ENCODE measurements at regions not wholly inside any gene's neighbourhood (a gene's known extent, or its start where the extent isn't known, plus 50 kb on each side); places are given as distances from the start of the nearest gene placed in this dataset.

- no peak overlapping the region for H3K4me3 ChIP-seq (ENCODE audit: low read length)
- DNase-seq: no peak
- H3K36me3 ChIP-seq (replicated peaks; ENCODE audit: insufficient read depth, low read length): no peaks in the 10 kb centered on the region
- H2AFZ ChIP-seq (ENCODE audit: low read length): no peak overlapping the region
- H3K79me2 ChIP-seq (ENCODE audit: low read length): no peaks in the 10 kb centered on the region
- no peak overlapping the region for H3K9ac ChIP-seq (ENCODE audit: low read length)
- no peaks in the 10 kb centered on the region for H3K4me1 ChIP-seq (ENCODE audit: low read length)
- no peaks in the 10 kb centered on the region for H3K9me3 ChIP-seq (replicated peaks; ENCODE audit: insufficient read depth, low read length)
- TF ChIP-seq EZH2phosphoT487 (IDR thresholded peaks at IDR 0.05; ENCODE audit: low read length): no peak
- TF ChIP-seq EZH2 (optimal IDR thresholded peaks at IDR 0.05; ENCODE audit: low read depth, low read length): no peak
- TF ChIP-seq, protein P1, sequence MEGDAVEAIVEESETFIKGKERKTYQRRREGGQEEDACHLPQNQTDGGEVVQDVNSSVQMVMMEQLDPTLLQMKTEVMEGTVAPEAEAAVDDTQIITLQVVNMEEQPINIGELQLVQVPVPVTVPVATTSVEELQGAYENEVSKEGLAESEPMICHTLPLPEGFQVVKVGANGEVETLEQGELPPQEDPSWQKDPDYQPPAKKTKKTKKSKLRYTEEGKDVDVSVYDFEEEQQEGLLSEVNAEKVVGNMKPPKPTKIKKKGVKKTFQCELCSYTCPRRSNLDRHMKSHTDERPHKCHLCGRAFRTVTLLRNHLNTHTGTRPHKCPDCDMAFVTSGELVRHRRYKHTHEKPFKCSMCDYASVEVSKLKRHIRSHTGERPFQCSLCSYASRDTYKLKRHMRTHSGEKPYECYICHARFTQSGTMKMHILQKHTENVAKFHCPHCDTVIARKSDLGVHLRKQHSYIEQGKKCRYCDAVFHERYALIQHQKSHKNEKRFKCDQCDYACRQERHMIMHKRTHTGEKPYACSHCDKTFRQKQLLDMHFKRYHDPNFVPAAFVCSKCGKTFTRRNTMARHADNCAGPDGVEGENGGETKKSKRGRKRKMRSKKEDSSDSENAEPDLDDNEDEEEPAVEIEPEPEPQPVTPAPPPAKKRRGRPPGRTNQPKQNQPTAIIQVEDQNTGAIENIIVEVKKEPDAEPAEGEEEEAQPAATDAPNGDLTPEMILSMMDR (IDR thresholded peaks at IDR 0.05; ENCODE audit: low read length): no peak
- H4K20me1 ChIP-seq (ENCODE audit: insufficient read depth, low read length): no peaks in the 10 kb centered on the region
- no peaks in the 10 kb centered on the region for H3F3A ChIP-seq (ENCODE audit: insufficient read depth, low read length)
- H3K9me2 ChIP-seq (replicated peaks; ENCODE audit: insufficient read depth, low read length): no peaks in the 10 kb centered on the region
- no peak overlapping the region for H3K4me2 ChIP-seq (ENCODE audit: low read depth, low read length)
- H3K27ac ChIP-seq (ENCODE audit: low read length): no peak overlapping the region
- H3K27me3 ChIP-seq (replicated peaks; ENCODE audit: insufficient read depth, low read length): no peaks in the 10 kb centered on the region
Measured at GRCh38 chr5:155772009-155772662, 554.8 kb upstream of the SGCD start.

DNA sequence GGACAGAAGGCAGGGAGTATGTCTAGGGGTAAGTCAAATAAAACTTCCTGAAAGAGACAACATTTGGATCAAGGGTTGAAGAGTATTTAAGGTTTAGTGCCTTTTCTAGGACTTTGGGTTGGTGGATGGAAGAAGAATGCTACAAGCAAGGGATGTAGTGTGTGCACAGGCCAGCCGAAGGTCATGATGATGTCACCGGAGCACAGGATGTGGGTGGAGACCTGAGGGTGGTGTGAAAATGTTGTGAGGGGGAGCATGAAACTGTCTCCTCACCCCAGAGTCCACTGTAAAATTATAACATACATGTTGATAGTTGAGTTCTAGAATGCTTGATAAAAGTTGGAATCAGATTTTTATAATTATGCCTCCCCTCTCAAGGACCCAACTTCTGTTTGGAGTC lies 553.3 kb upstream of the SGCD start:
- Histone ChIP-seq H3K79me2 (ENCODE audit: low read length) (no peaks in the 10 kb centered on the region), H3K4me2 (ENCODE audit: low read depth, low read length) (no peak overlapping the region), H3K9me3 (replicated peaks; ENCODE audit: insufficient read depth, low read length) (no peaks in the 10 kb centered on the region), H3K36me3 (replicated peaks; ENCODE audit: insufficient read depth, low read length) (no peaks in the 10 kb centered on the region), H2AFZ (ENCODE audit: low read length) (no peak overlapping the region), H3K27ac (ENCODE audit: low read length) (no peak overlapping the region), H3K9ac (ENCODE audit: low read length) (no peak overlapping the region), H3K27me3 (replicated peaks; ENCODE audit: insufficient read depth, low read length) (no peaks in the 10 kb centered on the region), H3F3A (ENCODE audit: insufficient read depth, low read length) (no peaks in the 10 kb centered on the region), H4K20me1 (ENCODE audit: insufficient read depth, low read length) (no peaks in the 10 kb centered on the region), H3K4me3 (ENCODE audit: low read length) (no peak overlapping the region), H3K4me1 (ENCODE audit: low read length) (no peaks in the 10 kb centered on the region), H3K9me2 (replicated peaks; ENCODE audit: insufficient read depth, low read length) (no peaks in the 10 kb centered on the region)
- TF ChIP-seq EZH2phosphoT487 (IDR thresholded peaks at IDR 0.05; ENCODE audit: low read length): no peak
- TF ChIP-seq EZH2 (optimal IDR thresholded peaks at IDR 0.05; ENCODE audit: low read depth, low read length): no peak
- TF ChIP-seq, protein P1 (IDR thresholded peaks at IDR 0.05; ENCODE audit: low read length): no peak
- no peak for DNase-seq

- DNase-seq: no peak
- no peaks in the 10 kb centered on the region for H3K9me2 ChIP-seq (replicated peaks; ENCODE audit: insufficient read depth, low read length)
- H3K9ac ChIP-seq (ENCODE audit: low read length): no peak overlapping the region
- H3F3A ChIP-seq (ENCODE audit: insufficient read depth, low read length): no peaks in the 10 kb centered on the region
- H3K27ac ChIP-seq (ENCODE audit: low read length): no peak overlapping the region
- no peaks in the 10 kb centered on the region for H3K9me3 ChIP-seq (replicated peaks; ENCODE audit: insufficient read depth, low read length)
- no peaks in the 10 kb centered on the region for H3K27me3 ChIP-seq (replicated peaks; ENCODE audit: insufficient read depth, low read length)
- H4K20me1 ChIP-seq (ENCODE audit: insufficient read depth, low read length): no peaks in the 10 kb centered on the region
- H3K36me3 ChIP-seq (replicated peaks; ENCODE audit: insufficient read depth, low read length): no peaks in the 10 kb centered on the region
- no peak overlapping the region for H3K4me3 ChIP-seq (ENCODE audit: low read length)
- H3K4me2 ChIP-seq (ENCODE audit: low read depth, low read length): no peak overlapping the region
- TF ChIP-seq, protein P1 (IDR thresholded peaks at IDR 0.05; ENCODE audit: low read length): no peak
- no peak for TF ChIP-seq EZH2 (optimal IDR thresholded peaks at IDR 0.05; ENCODE audit: low read depth, low read length)
- TF ChIP-seq EZH2phosphoT487 (IDR thresholded peaks at IDR 0.05; ENCODE audit: low read length): no peak
- H2AFZ ChIP-seq (ENCODE audit: low read length): no peak overlapping the region
- no peaks in the 10 kb centered on the region for H3K4me1 ChIP-seq (ENCODE audit: low read length)
- no peaks in the 10 kb centered on the region for H3K79me2 ChIP-seq (ENCODE audit: low read length)
Measured at GRCh38 chr5:155780260-155780659, 546.7 kb upstream of the SGCD start.

Data from MM.1S (cell line).